Peyer's patch (tissue), 4 donors: ENCODE measurements at regions not wholly inside any gene's neighbourhood (a gene's known extent, or its start where the extent isn't known, plus 50 kb on each side); places are given as distances from the start of the nearest gene placed in this dataset.

Experiments
- POLR2A ChIP-seq, 2 donors: fragments of 450-650 bp; IDR thresholded peaks; one replicate each; pipeline ENCODE4 v1.5.1; 2017; ENCODE audit warnings: antibody characterized with exemption in 2 of 2, mild to moderate bottlenecking in 2 of 2, moderate library complexity in 2 of 2
- TF ChIP-seq, protein P1 (sequence below), 6 experiments: fragments of 450-650 bp in 4 of 6; fragments of 200-600 bp in 2 of 6; sonication (generic) in 1 of 6; IDR thresholded peaks; one replicate each; pipeline ENCODE4 v1.5.1; 2017 to 2019; ENCODE audit warnings: antibody characterized with exemption in 6 of 6, mild to moderate bottlenecking in 3 of 6, moderate library complexity in 1 of 6

DNA sequence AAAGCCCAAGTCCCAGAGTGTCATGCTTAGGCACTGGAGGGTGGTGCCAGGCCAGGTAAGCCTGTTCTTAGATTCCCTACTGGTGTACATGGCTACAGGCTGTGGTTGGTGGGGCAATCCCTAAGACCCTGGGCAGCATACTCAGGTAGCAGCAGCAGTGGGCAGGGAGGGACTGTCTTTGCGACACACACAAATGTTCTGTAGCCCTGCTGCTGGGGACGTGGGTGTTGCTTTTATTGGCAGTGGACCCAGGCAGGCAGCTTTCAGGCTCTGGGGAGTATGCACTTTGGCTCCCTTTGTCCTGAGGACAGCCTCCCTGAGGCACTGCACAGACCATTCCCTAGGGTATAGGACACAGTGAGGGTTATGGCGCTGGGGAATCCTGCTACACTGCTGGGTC, 137.1 kb upstream of the ADAMTS19 start:
- TF ChIP-seq POLR2A (IDR thresholded peaks at IDR 0.05), result no peak
- TF ChIP-seq, protein P1, sequence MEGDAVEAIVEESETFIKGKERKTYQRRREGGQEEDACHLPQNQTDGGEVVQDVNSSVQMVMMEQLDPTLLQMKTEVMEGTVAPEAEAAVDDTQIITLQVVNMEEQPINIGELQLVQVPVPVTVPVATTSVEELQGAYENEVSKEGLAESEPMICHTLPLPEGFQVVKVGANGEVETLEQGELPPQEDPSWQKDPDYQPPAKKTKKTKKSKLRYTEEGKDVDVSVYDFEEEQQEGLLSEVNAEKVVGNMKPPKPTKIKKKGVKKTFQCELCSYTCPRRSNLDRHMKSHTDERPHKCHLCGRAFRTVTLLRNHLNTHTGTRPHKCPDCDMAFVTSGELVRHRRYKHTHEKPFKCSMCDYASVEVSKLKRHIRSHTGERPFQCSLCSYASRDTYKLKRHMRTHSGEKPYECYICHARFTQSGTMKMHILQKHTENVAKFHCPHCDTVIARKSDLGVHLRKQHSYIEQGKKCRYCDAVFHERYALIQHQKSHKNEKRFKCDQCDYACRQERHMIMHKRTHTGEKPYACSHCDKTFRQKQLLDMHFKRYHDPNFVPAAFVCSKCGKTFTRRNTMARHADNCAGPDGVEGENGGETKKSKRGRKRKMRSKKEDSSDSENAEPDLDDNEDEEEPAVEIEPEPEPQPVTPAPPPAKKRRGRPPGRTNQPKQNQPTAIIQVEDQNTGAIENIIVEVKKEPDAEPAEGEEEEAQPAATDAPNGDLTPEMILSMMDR (IDR thresholded peaks at IDR 0.05), result no peak
